ENCODE measurements at regions not wholly inside any gene's neighbourhood (a gene's known extent, or its start where the extent isn't known, plus 50 kb on each side); places are given as distances from the start of the nearest gene placed in this dataset.

GRCh38 chr10:9735731-9736130, 1281.9 kb upstream of the CELF2 start:
- TF ChIP-seq, protein P1, sequence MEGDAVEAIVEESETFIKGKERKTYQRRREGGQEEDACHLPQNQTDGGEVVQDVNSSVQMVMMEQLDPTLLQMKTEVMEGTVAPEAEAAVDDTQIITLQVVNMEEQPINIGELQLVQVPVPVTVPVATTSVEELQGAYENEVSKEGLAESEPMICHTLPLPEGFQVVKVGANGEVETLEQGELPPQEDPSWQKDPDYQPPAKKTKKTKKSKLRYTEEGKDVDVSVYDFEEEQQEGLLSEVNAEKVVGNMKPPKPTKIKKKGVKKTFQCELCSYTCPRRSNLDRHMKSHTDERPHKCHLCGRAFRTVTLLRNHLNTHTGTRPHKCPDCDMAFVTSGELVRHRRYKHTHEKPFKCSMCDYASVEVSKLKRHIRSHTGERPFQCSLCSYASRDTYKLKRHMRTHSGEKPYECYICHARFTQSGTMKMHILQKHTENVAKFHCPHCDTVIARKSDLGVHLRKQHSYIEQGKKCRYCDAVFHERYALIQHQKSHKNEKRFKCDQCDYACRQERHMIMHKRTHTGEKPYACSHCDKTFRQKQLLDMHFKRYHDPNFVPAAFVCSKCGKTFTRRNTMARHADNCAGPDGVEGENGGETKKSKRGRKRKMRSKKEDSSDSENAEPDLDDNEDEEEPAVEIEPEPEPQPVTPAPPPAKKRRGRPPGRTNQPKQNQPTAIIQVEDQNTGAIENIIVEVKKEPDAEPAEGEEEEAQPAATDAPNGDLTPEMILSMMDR (IDR thresholded peaks at IDR 0.05; ENCODE audit: extremely low read depth, missing control alignments) = no peak
- DNase-seq (ENCODE audit: low spot score) = no peak

DNA sequence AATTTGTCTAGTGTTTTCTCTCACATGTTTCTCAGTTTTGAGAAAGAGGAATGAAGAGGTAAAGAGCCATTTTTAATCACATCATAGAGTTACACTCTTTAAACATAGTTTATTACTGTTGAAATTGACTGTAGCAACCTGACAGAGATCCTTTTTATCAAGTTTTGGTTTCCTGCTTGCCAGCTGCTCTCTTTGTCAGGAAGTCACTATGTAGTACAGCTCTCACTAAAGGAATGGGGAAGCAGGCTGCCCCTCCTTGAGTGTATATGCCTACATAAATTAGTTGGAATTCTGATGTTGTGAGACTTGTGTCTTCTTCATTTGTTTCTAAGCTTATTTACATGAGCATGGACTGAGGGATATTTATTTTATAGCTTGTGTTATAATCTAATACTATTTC, 1274.0 kb upstream of the CELF2 start:
- no peak for DNase-seq (ENCODE audit: low spot score)
- TF ChIP-seq, protein P1 (IDR thresholded peaks at IDR 0.05; ENCODE audit: extremely low read depth, missing control alignments) = no peak

GRCh38 chr10:9745158-9745557, 1272.5 kb upstream of the CELF2 start:
- no peak for DNase-seq (ENCODE audit: low spot score)
- TF ChIP-seq, protein P1 (IDR thresholded peaks at IDR 0.05; ENCODE audit: extremely low read depth, missing control alignments) = no peak

- no peak for DNase-seq (ENCODE audit: low spot score)
- TF ChIP-seq, protein P1 (IDR thresholded peaks at IDR 0.05; ENCODE audit: extremely low read depth, missing control alignments) = no peak
Observed at GRCh38 chr10:9757176-9757575, 1260.5 kb upstream of the CELF2 start.

- DNase-seq (ENCODE audit: low spot score) = no peak
- TF ChIP-seq, protein P1 (IDR thresholded peaks at IDR 0.05; ENCODE audit: extremely low read depth, missing control alignments) = no peak
Observed at GRCh38 chr10:9759596-9759995, 1258.1 kb upstream of the CELF2 start.

GRCh38 chr10:9762966-9763656, 1254.6 kb upstream of the CELF2 start:
- no peak for DNase-seq (ENCODE audit: low spot score)
- TF ChIP-seq, protein P1 (IDR thresholded peaks at IDR 0.05; ENCODE audit: extremely low read depth, missing control alignments) = no peak

DNA sequence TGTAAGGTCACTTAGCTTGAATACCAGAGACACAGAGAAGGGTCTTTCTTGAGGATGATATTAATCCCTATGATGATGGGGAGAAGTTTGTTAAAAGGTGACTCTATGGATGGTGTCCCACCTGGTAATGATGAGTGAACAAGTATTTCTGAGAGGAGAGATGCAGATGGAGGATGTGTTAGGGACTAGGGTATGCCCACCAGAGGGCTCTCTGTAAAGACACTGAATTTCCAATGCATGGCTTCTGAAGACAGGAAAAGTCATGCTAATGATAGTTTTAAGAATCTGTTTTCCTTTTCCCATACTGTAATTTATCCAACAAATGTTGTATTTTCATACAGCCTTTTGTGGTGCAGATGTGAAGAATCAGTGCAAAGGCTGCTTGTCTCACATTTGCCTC, 1250.9 kb upstream of the CELF2 start:
- TF ChIP-seq, protein P1 (IDR thresholded peaks at IDR 0.05; ENCODE audit: extremely low read depth, missing control alignments) = no peak
- no peak for DNase-seq (ENCODE audit: low spot score)

Data from GM20000 (cell line).